PC-3 (cell line): ENCODE measurements at regions not wholly inside any gene's neighbourhood (a gene's known extent, or its start where the extent isn't known, plus 50 kb on each side); places are given as distances from the start of the nearest gene placed in this dataset.

Experiments
- ATAC-seq: fragments of 200-7000 bp; cut with Tn5 transposase; 2 replicates; pipeline ENCODE4 v1.9.1; 2020; ENCODE audit warnings: mild to moderate bottlenecking, moderate library complexity
- BruUV-seq: library from RNA; stranded (reverse); fragments of 400-500 nt; replicated peaks from 2 replicates; lab custom pipeline; 2021; lab: Mats Ljungman, UMichigan
- CTCF ChIA-PET: fragments of 300-600 bp; sonication (Branson Sonifier 250); formaldehyde crosslinking; loops from one replicate; lab custom pipeline; 2022; ENCODE audit warnings: antibody characterized with exemption; lab: Charles Lee
- POLR2A ChIA-PET: fragments of 300-600 bp; sonication (Branson Sonifier 250); formaldehyde crosslinking; loops from one replicate; lab custom pipeline; 2022; ENCODE audit warnings: antibody characterized with exemption; ENCODE audit not compliant: unreplicated experiment; lab: Charles Lee
- DNase-seq: peaks from one replicate; pipeline ENCODE4 v3.0.0-alpha.2; 2015
- H2AFZ ChIP-seq: fragments of 300-600 bp; sonication (generic); 2 replicates; pipeline ENCODE4 v1.6.0; 2016; ENCODE audit warnings: antibody characterized with exemption, low read length
- H3F3A ChIP-seq: fragments of 300-600 bp; sonication (generic); one replicate; pipeline ENCODE4 v1.6.0; 2017; ENCODE audit warnings: antibody characterized with exemption, low read length, control low read depth, mild to moderate bottlenecking; ENCODE audit not compliant: unreplicated experiment
- H3K27ac ChIP-seq: fragments of 300-600 bp; sonication (generic); 2 replicates; pipeline ENCODE4 v1.5.1; 2016; ENCODE audit warnings: mild to moderate bottlenecking, low read length
- H3K27me3 ChIP-seq: fragments of 300-600 bp; sonication (generic); 2 replicates; pipeline ENCODE4 v1.6.1; 2016; ENCODE audit warnings: low read length, mixed read lengths
- H3K36me3 ChIP-seq: fragments of 300-600 bp; sonication (generic); 2 replicates; pipeline ENCODE4 v1.6.1; 2016; ENCODE audit warnings: low read depth, mixed run types, low read length, mixed read lengths
- H3K4me1 ChIP-seq: fragments of 300-600 bp; sonication (generic); 2 replicates; pipeline ENCODE4 v1.5.1; 2016; ENCODE audit warnings: low read length; ENCODE audit not compliant: insufficient read depth
- H3K4me2 ChIP-seq: fragments of 300-600 bp; sonication (generic); 2 replicates; pipeline ENCODE4 v1.6.0; 2016; ENCODE audit warnings: low read length
- H3K4me3 ChIP-seq: fragments of 300-600 bp; sonication (generic); 2 replicates; pipeline ENCODE4 v1.5.1; 2016; ENCODE audit warnings: mild to moderate bottlenecking, low read length, mixed read lengths
- H3K79me2 ChIP-seq: fragments of 300-600 bp; sonication (generic); 2 replicates; pipeline ENCODE4 v1.6.1; 2017; ENCODE audit warnings: low read length, mixed read lengths
- H3K9ac ChIP-seq: fragments of 300-600 bp; sonication (generic); 2 replicates; pipeline ENCODE4 v1.6.0; 2016; ENCODE audit warnings: mild to moderate bottlenecking, low read length
- H3K9me2 ChIP-seq: fragments of 300-600 bp; sonication (generic); replicated peaks from 2 replicates; pipeline ENCODE4 v1.6.1; 2016; ENCODE audit warnings: mixed run types, low read length, mixed read lengths
- H3K9me3 ChIP-seq: fragments of 300-600 bp; sonication (generic); 2 replicates; pipeline ENCODE4 v1.6.1; 2016; ENCODE audit warnings: low read length, mixed read lengths
- H4K20me1 ChIP-seq: fragments of 300-600 bp; sonication (generic); 2 replicates; pipeline ENCODE4 v1.6.1; 2016; ENCODE audit warnings: low read length, mixed read lengths
- CTCF ChIP-seq: fragments of 300-600 bp; sonication (generic); conservative IDR thresholded peaks from 2 replicates; pipeline ENCODE4 v1.5.1; 2017; ENCODE audit warnings: antibody characterized with exemption, low read depth, mild to moderate bottlenecking, low read length
- EZH2 ChIP-seq: fragments of 300-600 bp; sonication (generic); IDR thresholded peaks from one replicate; pipeline ENCODE4 v1.6.1; 2017; ENCODE audit warnings: antibody characterized with exemption, mild to moderate bottlenecking, low read length; ENCODE audit not compliant: unreplicated experiment
- EZH2phosphoT487 ChIP-seq: fragments of 300-600 bp; sonication (generic); IDR thresholded peaks from 2 replicates; pipeline ENCODE4 v1.6.1; 2018; ENCODE audit warnings: mild to moderate bottlenecking, antibody characterized with exemption, low read length, borderline replicate concordance
- intact Hi-C: fragments of 100-400 bp; cut with micrococcal nuclease; formaldehyde crosslinking; loops from 2 replicates; pipeline ENCODE4 v1.9.0; 2023

- no TSS peak for BruUV-seq
- TF ChIP-seq CTCF (no peak), EZH2 (no peak), EZH2phosphoT487 (no peak)
- CTCF ChIA-PET, result no interaction called here
Measured at GRCh38 chr2:121824264-121824663, 68.8 kb downstream of the TSN start.

GRCh38 chr2:121825003-121825950, 69.8 kb downstream of the TSN start:
- H3K36me3 ChIP-seq, result no peaks in the 10 kb centered on the region

More at GRCh38 chr2:121824264-121824663, 68.8 kb downstream of the TSN start:
- H3K9me2 ChIP-seq, result no peaks in the 10 kb centered on the region
- intact Hi-C loops, result no loop called here
- no peak overlapping the region for H3K4me2 ChIP-seq
- no peak overlapping the region for H2AFZ ChIP-seq
- DNase-seq (no peak), ATAC-seq (no peak)
- no peaks in the 10 kb centered on the region for H4K20me1 ChIP-seq
- no peak overlapping the region for H3K4me3 ChIP-seq
- H3K4me1 ChIP-seq, result no peaks in the 10 kb centered on the region
- POLR2A ChIA-PET, result no interaction called here
- peaks cover 35% of the 10 kb centered on the region for H3K27me3 ChIP-seq
- H3K9ac ChIP-seq, result no peak overlapping the region
- H3K36me3 ChIP-seq, result no peaks in the 10 kb centered on the region
- H3K27ac ChIP-seq, result no peak overlapping the region
- no peaks in the 10 kb centered on the region for H3K79me2 ChIP-seq
- H3K9me3 ChIP-seq, result no peaks in the 10 kb centered on the region
- no peaks in the 10 kb centered on the region for H3F3A ChIP-seq

More at GRCh38 chr2:121825003-121825950, 69.8 kb downstream of the TSN start:
- Histone ChIP-seq H3K4me2 (no peak overlapping the region), H3F3A (no peaks in the 10 kb centered on the region), H3K27me3 (peaks cover 31% of the 10 kb centered on the region), H2AFZ (no peak overlapping the region), H3K4me1 (no peaks in the 10 kb centered on the region), H3K27ac (no peak overlapping the region), H3K4me3 (no peak overlapping the region), H3K9ac (no peak overlapping the region), H4K20me1 (no peaks in the 10 kb centered on the region), H3K79me2 (no peaks in the 10 kb centered on the region), H3K9me3 (no peaks in the 10 kb centered on the region), H3K9me2 (no peaks in the 10 kb centered on the region)
- ChIA-PET POLR2A (no interaction called here), CTCF (no interaction called here)
- intact Hi-C loops, result no loop called here
- no peak for ATAC-seq
- BruUV-seq, result no TSS peak
- TF ChIP-seq EZH2 (no peak), CTCF (no peak), EZH2phosphoT487 (no peak)
- DNase-seq, result no peak
